GM08714 (cell line): ENCODE measurements at regions not wholly inside any gene's neighbourhood (a gene's known extent, or its start where the extent isn't known, plus 50 kb on each side); places are given as distances from the start of the nearest gene placed in this dataset.
"Not testable (repeated sequence)": the region's sequence is repeated elsewhere in the genome, so short reads cannot be mapped to it uniquely, and the experiment has no call there.

ENCODE experiments used
- H3K4me3 ChIP-seq: fragments of 200-500 bp; sonication (Bioruptor generic); 2 replicates; pipeline ENCODE4 v1.5.1; 2014; ENCODE audit warnings: mild to moderate bottlenecking, low read length, inconsistent platforms
- ZNF274 ChIP-seq: IDR thresholded peaks from 2 replicates; pipeline ENCODE4 v1.6.1; 2012; ENCODE audit warnings: mild to moderate bottlenecking, low read depth, low read length

DNA sequence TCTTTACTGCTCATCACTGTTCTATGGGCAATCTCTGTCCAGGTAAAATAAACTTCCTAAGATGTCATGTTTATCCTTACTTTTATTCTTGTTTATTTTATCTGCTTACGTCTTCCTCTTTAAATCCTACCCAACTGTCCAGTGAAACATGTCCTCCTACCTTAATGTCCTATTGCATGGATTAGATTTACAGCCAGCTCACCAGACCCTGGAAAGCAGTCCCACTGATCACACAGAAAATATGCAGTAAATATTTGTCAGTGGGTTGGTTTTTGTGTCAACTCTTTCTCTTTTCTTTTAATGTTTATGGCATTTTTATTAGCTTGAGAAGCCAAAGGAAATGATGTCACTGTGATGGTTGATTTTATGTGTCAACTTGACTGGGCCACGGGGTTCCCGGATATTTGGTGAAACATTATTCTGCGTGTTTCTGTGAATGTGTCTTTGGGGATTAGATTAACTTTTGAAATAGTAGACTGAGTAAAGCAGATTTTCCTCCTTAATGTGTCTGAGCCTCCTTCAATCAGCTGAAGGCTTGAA, 258.3 kb downstream of the SRGAP2C start:
- no peak overlapping the region for H3K4me3 ChIP-seq
- no peak for TF ChIP-seq ZNF274

DNA sequence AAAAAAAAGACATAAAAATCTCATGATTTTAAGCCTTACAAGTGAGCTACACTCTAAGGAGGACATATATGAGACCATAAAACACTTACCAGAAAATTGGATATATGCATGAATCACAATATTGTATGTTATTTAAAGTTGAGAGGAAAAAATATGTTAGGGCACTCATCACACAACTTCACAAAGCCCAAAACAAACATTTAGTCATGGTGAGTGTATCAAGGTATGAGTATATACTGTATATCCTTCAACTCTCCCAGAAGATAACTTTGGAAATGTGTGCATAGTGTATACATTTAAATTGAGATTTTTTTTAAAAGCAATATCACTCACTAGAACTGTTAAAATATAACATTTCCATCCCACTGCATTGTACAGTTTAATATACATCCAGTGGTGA, 259.3 kb downstream of the SRGAP2C start:
- no peak for TF ChIP-seq ZNF274
- no peak overlapping the region for H3K4me3 ChIP-seq

DNA sequence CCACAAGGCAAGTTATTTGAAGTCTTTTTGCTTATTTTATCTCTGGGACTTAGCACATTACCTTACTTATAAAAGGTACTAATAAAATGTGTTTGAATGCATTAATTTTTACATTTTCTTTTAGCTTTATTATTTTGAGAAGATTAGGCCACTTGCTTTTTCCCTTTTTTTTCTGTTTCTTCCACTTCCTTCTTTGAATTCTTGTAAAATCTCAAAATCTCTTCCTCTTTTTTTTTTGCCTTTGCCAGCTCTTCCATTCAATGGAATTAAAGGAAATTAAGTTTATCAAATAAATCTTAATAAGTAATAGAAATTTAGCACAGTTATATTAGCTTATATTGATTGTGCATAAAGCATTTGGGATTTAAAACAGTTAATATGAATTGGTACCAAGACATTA, 260.9 kb downstream of the SRGAP2C start:
- no peak for TF ChIP-seq ZNF274
- H3K4me3 ChIP-seq: no peak overlapping the region

DNA sequence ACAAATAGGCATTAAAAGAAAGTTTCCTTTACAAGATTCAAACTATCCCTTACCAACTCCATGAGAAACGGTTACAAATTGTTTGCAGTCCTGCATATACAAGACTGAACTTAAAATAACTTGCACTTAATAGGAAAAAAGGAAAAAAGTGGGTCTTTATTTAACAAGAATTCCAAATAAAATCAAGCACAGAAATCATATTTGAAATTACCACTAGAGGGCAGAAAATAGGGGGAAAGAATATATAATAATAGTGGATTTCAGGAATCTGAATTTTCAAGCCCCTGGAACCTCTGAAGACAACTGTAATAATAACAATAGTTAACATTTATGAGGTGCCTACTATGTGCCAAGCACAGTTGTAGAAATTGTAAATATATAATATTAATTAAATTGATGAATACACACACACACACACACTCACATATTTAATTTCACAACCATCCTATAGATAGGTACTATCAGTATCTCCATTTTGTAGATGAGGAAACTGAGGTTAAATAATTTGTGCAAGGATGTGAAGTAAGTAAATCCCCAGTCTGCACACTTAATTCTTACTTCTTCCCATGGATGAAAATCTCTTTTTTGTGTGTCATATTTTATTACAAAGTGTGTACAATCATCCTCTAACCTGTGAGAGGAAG, 262.6 kb downstream of the SRGAP2C start:
- H3K4me3 ChIP-seq: not testable (repeated sequence)

- not testable (repeated sequence) for H3K4me3 ChIP-seq
Measured at GRCh38 chr1:121448064-121448463, 263.3 kb downstream of the SRGAP2C start.

DNA sequence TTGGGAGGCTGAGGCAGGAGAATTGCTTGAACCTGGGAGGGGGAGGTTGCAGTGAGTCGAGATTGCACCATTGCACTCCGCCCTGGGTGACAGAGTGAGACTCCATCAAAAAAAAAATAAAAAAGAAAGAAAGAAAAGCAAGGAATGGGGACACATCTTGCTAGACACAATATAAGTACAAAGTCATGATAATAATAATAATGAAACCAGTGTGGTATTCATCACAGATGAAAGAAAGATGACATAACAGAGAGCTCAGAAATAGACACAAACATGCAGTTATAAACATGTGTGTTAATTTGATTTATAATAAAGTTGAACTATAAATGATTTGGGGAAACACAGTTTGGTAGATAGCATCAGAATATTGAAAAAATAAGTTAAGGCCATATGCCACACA, 264.1 kb downstream of the SRGAP2C start:
- no peak for TF ChIP-seq ZNF274
- no peak overlapping the region for H3K4me3 ChIP-seq

GRCh38 chr1:121452484-121452883, 267.7 kb downstream of the SRGAP2C start:
- TF ChIP-seq ZNF274: no peak
- H3K4me3 ChIP-seq: no peak overlapping the region

- no peak for TF ChIP-seq ZNF274
- H3K4me3 ChIP-seq: no peak overlapping the region
Measured at GRCh38 chr1:121458291-121459048, 273.7 kb downstream of the SRGAP2C start.

DNA sequence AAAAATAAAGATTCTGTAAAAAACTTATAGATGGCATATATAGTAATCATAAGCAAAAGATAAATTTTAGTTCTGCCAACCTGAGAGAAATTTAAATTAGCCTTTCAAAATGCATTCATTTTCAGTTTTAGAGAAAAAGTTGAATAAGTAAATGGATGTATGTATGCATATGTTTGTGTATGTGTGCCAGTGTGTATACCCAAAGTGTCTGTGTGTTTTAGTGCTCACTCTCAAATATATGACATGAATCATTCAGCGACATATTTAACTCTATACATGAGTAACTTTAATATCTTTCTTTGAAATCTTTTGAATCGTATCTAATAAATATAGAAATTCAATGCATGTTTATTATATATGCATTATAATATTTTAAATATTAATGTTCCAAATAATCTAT, 274.5 kb downstream of the SRGAP2C start:
- TF ChIP-seq ZNF274: no peak
- H3K4me3 ChIP-seq: no peak overlapping the region

GRCh38 chr1:121469395-121469794, 284.6 kb downstream of the SRGAP2C start:
- not testable (repeated sequence) for H3K4me3 ChIP-seq

- not testable (repeated sequence) for H3K4me3 ChIP-seq
Measured at GRCh38 chr1:121470401-121470800, 285.6 kb downstream of the SRGAP2C start.

- TF ChIP-seq ZNF274: no peak
- no peak overlapping the region for H3K4me3 ChIP-seq
Measured at GRCh38 chr1:121471523-121471922, 286.7 kb downstream of the SRGAP2C start.

DNA sequence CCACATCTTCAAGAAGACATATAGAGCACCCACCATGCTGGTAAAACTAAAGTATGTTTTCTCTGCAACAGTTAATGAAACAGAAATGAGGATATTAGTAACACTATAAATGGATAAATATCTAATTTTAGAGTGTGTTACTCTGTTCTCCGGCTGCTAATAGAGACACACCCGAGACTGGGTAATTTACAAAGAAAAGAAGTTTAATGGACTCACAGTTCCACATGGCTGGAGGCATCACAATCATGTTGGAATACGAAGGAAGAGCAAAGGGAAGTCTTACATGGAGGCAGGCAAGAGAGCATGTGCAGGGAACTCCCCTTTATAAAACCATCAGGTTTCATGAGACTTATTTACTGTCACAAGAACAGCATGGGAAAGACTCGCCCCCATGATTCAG, 287.2 kb downstream of the SRGAP2C start:
- no peak overlapping the region for H3K4me3 ChIP-seq
- TF ChIP-seq ZNF274: no peak

GRCh38 chr1:121483234-121483633, 298.5 kb downstream of the SRGAP2C start:
- TF ChIP-seq ZNF274: no peak
- no peak overlapping the region for H3K4me3 ChIP-seq

DNA sequence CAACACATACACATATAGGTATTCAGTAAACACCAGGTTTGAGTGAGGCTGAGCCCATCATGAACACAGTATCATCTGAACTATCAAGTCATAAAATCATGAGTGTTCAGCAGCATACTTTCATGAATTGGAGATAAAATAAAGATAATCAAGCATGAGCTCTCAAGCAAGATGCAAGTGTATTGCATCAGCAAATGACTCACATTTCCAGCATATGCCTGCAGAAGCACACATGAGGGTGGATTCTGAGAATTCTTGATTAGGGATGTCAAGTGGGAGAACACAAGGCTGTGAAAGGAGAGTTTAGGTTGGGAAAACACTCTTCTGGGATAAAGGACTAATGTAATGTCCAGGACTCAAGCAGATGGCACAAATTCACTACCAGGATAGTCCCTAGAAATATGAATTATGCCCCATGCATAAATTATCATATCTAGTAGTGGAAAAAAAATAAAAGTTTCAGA, 299.2 kb downstream of the SRGAP2C start:
- H3K4me3 ChIP-seq: no peak overlapping the region
- TF ChIP-seq ZNF274: no peak

- not testable (repeated sequence) for H3K4me3 ChIP-seq
Measured at GRCh38 chr1:121494796-121495195, 310.0 kb downstream of the SRGAP2C start.

DNA sequence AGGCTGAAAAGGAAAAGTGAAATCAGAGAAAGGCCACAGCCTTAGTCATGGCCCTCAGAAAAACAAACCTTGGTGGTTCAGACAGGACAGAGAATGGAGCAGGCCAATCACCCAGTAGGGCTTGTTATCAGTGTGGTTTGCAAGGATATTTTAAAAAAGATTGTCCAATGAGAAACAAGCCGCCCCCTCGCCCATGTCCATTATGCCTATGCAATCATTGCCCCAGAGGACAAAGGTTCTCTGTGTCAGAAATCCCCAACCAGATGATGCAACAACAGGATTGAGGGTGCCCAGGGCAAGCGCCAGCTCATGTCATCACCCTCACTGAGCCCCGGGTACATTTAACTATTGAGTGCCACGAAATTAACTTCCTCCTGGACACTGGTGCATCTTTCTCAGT, 326.7 kb downstream of the SRGAP2C start:
- not testable (repeated sequence) for H3K4me3 ChIP-seq

- not testable (repeated sequence) for H3K4me3 ChIP-seq
Measured at GRCh38 chr1:121511876-121512275, 327.1 kb downstream of the SRGAP2C start.
